ENCODE measurements at regions not wholly inside any gene's neighbourhood (a gene's known extent, or its start where the extent isn't known, plus 50 kb on each side); places are given as distances from the start of the nearest gene placed in this dataset.
"Not testable (repeated sequence)": the region's sequence is repeated elsewhere in the genome, so short reads cannot be mapped to it uniquely, and the experiment has no call there.

DNA sequence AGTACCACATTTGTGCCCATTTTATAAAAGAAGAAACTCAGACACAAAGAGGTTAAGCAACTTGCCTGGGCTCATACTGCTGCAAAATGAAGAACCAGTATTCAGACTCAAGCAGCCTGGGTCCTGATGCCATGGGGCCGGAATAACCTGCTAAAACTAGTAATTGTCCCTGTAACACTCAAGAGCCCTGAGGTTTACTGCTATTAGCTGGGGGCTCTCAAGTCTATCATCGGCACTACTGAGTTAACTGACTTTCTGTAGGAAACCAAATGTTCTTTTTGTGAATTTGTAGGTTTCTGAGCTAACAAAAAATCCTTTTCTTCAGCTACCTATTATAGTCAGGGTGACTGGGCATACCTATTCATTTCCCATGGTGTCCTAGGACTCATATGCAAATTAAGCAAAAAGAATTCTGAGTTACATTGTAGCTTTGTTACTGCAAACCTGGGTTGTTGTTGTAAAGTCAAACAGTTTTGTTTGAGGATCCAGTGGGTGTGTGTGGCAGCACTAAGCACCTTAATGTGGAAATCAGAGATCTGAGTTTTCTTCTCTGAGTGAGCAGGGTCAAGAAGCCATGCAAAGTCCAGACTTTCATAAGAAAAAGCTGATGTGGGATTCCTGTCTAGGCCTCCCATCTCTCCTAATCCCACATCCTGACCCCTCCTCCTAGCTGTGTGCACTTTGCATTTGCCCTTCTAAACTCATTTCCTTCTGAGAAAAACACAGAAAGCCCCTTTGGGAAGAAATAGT is 72.4 kb upstream of the TNP1 start:
- Mint-ChIP-seq H3K27ac (no peak overlapping the region), H3K4me3 (no peak overlapping the region), H3K4me1 (no peaks in the 10 kb centered on the region), H3K36me3 (no peaks in the 10 kb centered on the region), H3K27me3 (peaks cover 5% of the 10 kb centered on the region), H3K9me3 (no peaks in the 10 kb centered on the region)

- Mint-ChIP-seq H3K4me3 (no peak overlapping the region), H3K9me3 (no peaks in the 10 kb centered on the region), H3K36me3 (no peaks in the 10 kb centered on the region), H3K4me1 (no peaks in the 10 kb centered on the region), H3K27ac (no peak overlapping the region), H3K27me3 (peaks cover 3% of the 10 kb centered on the region)
These were observed 70.9 kb upstream of the TNP1 start for GRCh38 chr2:216930716-216931115.

DNA sequence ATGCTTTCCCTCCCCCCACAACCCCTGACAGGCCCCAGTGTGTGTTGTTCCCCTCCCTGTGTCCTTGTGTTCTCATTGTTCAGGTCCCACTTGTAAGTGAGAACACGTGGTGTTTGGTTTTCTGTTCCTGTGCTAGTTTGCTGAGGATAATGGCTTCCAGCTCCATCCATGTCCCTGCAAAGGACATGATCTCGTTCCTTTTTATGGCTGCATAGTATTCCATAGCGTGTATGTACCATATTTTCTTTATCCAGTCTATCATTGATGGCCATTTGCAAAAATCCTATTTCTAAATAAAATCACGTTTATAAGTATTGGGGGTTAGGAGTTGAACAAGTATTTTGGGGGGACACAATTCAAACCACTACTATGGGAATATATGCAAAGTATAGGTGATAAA is 69.5 kb upstream of the TNP1 start:
- not testable (repeated sequence) for H3K4me3 Mint-ChIP-seq, H3K27me3 Mint-ChIP-seq

DNA sequence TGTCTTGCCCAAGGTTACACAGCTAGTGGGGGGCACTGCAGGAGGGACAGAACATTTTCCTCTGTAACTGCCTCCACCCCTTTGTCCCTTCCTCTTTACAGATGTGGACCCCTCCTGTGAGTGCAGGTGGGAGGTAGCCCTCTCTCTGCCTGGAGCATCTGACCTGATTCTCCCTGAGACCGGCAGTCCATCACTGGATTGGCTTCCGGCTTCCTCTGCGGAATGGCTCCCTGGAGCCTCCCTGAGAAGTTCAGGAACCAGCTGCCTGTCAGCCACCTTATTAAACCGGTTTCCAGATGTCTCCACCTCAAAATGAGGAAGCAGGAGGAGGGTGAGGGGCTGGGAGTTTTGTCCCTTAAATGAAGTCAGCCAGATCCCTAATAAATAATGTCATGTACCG is 67.3 kb upstream of the TNP1 start:
- Mint-ChIP-seq H3K27ac (no peak overlapping the region), H3K36me3 (no peaks in the 10 kb centered on the region), H3K4me3 (no peak overlapping the region), H3K4me1 (no peaks in the 10 kb centered on the region), H3K27me3 (peaks cover 3% of the 10 kb centered on the region), H3K9me3 (no peaks in the 10 kb centered on the region)

More for the DNA sequence above, 69.5 kb upstream of the TNP1 start:
- not testable (repeated sequence) for H3K36me3 Mint-ChIP-seq, H3K4me1 Mint-ChIP-seq, H3K27ac Mint-ChIP-seq, H3K9me3 Mint-ChIP-seq

GRCh38 chr2:216925636-216926366 is 65.9 kb upstream of the TNP1 start:
- no peak overlapping the region for H3K27ac Mint-ChIP-seq
- H3K4me3 Mint-ChIP-seq = no peak overlapping the region
- no peaks in the 10 kb centered on the region for H3K4me1 Mint-ChIP-seq
- no peaks in the 10 kb centered on the region for H3K36me3 Mint-ChIP-seq
- no peaks in the 10 kb centered on the region for H3K9me3 Mint-ChIP-seq
- H3K27me3 Mint-ChIP-seq = peaks cover 3% of the 10 kb centered on the region

- peaks cover 3% of the 10 kb centered on the region for H3K27me3 Mint-ChIP-seq
- no peaks in the 10 kb centered on the region for H3K4me1 Mint-ChIP-seq
- no peak overlapping the region for H3K27ac Mint-ChIP-seq
- no peaks in the 10 kb centered on the region for H3K9me3 Mint-ChIP-seq
- H3K36me3 Mint-ChIP-seq = no peaks in the 10 kb centered on the region
- no peak overlapping the region for H3K4me3 Mint-ChIP-seq
These were observed 65.1 kb upstream of the TNP1 start for GRCh38 chr2:216925006-216925405.

DNA sequence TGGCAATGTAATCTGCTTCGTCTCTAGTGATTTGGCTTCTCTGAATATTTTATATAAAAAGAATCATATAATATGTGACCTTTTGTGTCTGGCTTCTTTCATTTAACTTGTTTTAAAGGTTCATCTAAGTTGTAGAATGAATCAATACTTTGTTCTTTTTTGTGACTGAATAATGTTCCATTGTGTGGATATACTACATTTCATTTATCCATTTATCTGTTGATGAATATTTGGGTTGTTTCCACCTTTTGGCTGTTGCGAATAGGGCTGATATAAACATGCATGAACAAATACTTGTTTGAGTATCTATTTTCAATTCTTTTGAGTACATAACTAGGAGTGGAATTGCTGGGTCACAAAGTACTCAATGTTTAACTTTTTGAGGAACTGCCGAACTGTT is 63.8 kb upstream of the TNP1 start:
- Mint-ChIP-seq H3K27me3 (no peaks in the 10 kb centered on the region), H3K36me3 (no peaks in the 10 kb centered on the region), H3K4me3 (no peak overlapping the region), H3K9me3 (no peaks in the 10 kb centered on the region), H3K27ac (no peak overlapping the region), H3K4me1 (no peaks in the 10 kb centered on the region)

GRCh38 chr2:216922175-216922780 is 62.4 kb upstream of the TNP1 start:
- Mint-ChIP-seq H3K4me1 (no peaks in the 10 kb centered on the region), H3K27ac (no peak overlapping the region), H3K4me3 (no peak overlapping the region)

GRCh38 chr2:216920937-216921456 is 61.1 kb upstream of the TNP1 start:
- Mint-ChIP-seq H3K36me3 (no peaks in the 10 kb centered on the region), H3K27ac (no peak overlapping the region), H3K4me1 (no peaks in the 10 kb centered on the region), H3K4me3 (no peak overlapping the region), H3K9me3 (no peaks in the 10 kb centered on the region), H3K27me3 (no peaks in the 10 kb centered on the region)

More at GRCh38 chr2:216922175-216922780, 62.4 kb upstream of the TNP1 start:
- Mint-ChIP-seq H3K9me3 (no peaks in the 10 kb centered on the region), H3K36me3 (no peaks in the 10 kb centered on the region), H3K27me3 (no peaks in the 10 kb centered on the region)

GRCh38 chr2:216920143-216920876 is 60.4 kb upstream of the TNP1 start:
- Mint-ChIP-seq H3K27ac (no peak overlapping the region), H3K27me3 (no peaks in the 10 kb centered on the region), H3K4me3 (no peak overlapping the region), H3K9me3 (no peaks in the 10 kb centered on the region), H3K36me3 (no peaks in the 10 kb centered on the region), H3K4me1 (no peaks in the 10 kb centered on the region)

DNA sequence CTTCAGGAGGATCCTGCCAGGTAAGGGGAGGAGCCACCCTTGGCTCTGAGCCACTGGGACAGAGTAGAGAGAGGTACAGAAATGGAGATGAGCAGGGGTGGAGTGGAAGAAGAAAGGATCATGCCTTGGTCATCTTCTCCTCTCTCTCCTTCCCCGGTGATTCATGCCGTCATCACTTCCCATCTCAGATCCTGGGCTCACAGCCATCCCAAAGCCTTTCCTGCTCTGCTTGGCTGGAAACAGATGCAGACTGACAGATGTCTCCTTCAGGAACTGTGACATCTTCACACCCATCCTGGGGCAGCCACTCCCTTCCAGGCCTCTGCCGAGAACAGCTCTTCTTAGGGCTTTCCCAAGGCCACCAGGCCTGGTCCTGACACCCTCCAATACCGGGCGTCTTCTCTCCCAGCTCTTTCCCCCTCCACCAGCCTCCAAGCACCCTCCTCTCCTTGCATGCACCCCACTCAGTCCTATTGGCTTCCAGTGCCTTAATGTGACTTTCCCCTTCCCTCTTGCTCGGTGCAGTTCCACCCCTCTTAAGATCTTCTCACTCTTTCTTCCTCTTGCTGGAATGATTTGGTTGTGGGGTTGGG is 58.3 kb upstream of the TNP1 start:
- Mint-ChIP-seq H3K4me3 (no peak overlapping the region), H3K9me3 (no peaks in the 10 kb centered on the region), H3K27ac (no peak overlapping the region), H3K36me3 (no peaks in the 10 kb centered on the region), H3K4me1 (no peaks in the 10 kb centered on the region), H3K27me3 (no peaks in the 10 kb centered on the region)

- no peaks in the 10 kb centered on the region for H3K36me3 Mint-ChIP-seq
- no peaks in the 10 kb centered on the region for H3K4me1 Mint-ChIP-seq
- no peak overlapping the region for H3K27ac Mint-ChIP-seq
- no peak overlapping the region for H3K4me3 Mint-ChIP-seq
- H3K9me3 Mint-ChIP-seq = no peaks in the 10 kb centered on the region
- no peaks in the 10 kb centered on the region for H3K27me3 Mint-ChIP-seq
These were observed 57.2 kb upstream of the TNP1 start for GRCh38 chr2:216916956-216917650.

GRCh38 chr2:216915557-216916150 is 55.8 kb upstream of the TNP1 start:
- H3K36me3 Mint-ChIP-seq = no peaks in the 10 kb centered on the region
- no peaks in the 10 kb centered on the region for H3K9me3 Mint-ChIP-seq
- H3K27me3 Mint-ChIP-seq = no peaks in the 10 kb centered on the region
- no peaks in the 10 kb centered on the region for H3K4me1 Mint-ChIP-seq
- H3K27ac Mint-ChIP-seq = no peak overlapping the region
- H3K4me3 Mint-ChIP-seq = no peak overlapping the region

GRCh38 chr2:216914491-216914890 is 54.6 kb upstream of the TNP1 start:
- Mint-ChIP-seq H3K27ac (no peak overlapping the region), H3K9me3 (no peaks in the 10 kb centered on the region), H3K4me3 (no peak overlapping the region), H3K27me3 (no peaks in the 10 kb centered on the region), H3K4me1 (no peaks in the 10 kb centered on the region), H3K36me3 (no peaks in the 10 kb centered on the region)

Measured in activated naive CD4-positive, alpha-beta T cell treated with anti-CD3 and anti-CD28 coated beads, Interleukin-2, amount 50 U/mL, for 24 hours (primary cell).